CD4-positive, alpha-beta T cell (primary cell): ENCODE measurements at regions not wholly inside any gene's neighbourhood (a gene's known extent, or its start where the extent isn't known, plus 50 kb on each side); places are given as distances from the start of the nearest gene placed in this dataset.

Experiments used
- ATAC-seq: fragments of 200-7000 bp; cut with Tn5 transposase; one replicate; pipeline ENCODE4 v1.10.0; 2022; ENCODE audit warnings: mild to moderate bottlenecking; ENCODE audit not compliant: poor library complexity
- CTCF ChIA-PET: fragments of 350-600 bp; sonication (Branson Sonifier 250); formaldehyde crosslinking; loops from one replicate; lab custom pipeline; 2021; ENCODE audit warnings: antibody characterized with exemption, inconsistent platforms; lab: Charles Lee
- POLR2A ChIA-PET: fragments of 350-600 bp; sonication (Branson Sonifier 250); formaldehyde crosslinking; loops from one replicate; lab custom pipeline; 2021; ENCODE audit warnings: antibody characterized with exemption, inconsistent platforms; lab: Charles Lee
- DNase-seq, 14 experiments: peaks; one replicate each; pipeline ENCODE4 v3.0.0-alpha.2; 2013 to 2020; ENCODE audit warnings: mixed read lengths in 2 of 14
- H3K27ac ChIP-seq, 2 donors: one replicate each; pipeline versions ENCODE4 v1.5.1 to v1.7.0; 2013; ENCODE audit warnings: low read length in 2 of 2, low read depth in 1 of 2, mild to moderate bottlenecking in 1 of 2
- H3K27me3 ChIP-seq, 2 experiments: 1 replicate in 1 of 2; 2 replicates in 1 of 2; pipeline versions ENCODE4 v1.6.1 to v1.7.0; 2013; ENCODE audit warnings: low read length in 2 of 2, control low read depth in 1 of 2, mild to moderate bottlenecking in 1 of 2, moderate library complexity in 1 of 2; ENCODE audit not compliant: insufficient read depth in 2 of 2, control insufficient read depth in 1 of 2
- H3K36me3 ChIP-seq: one replicate; pipeline ENCODE4 v1.6.1; 2013; ENCODE audit warnings: low read length, control low read depth; ENCODE audit not compliant: insufficient read depth
- H3K4me1 ChIP-seq: one replicate; pipeline ENCODE4 v1.6.1; 2013; ENCODE audit warnings: low read length, control low read depth; ENCODE audit not compliant: insufficient read depth
- H3K4me3 ChIP-seq: one replicate; pipeline ENCODE4 v1.5.1; 2013; ENCODE audit warnings: mild to moderate bottlenecking, low read length, moderate library complexity
- H3K9me3 ChIP-seq, 2 experiments: 1 replicate in 1 of 2; 2 replicates in 1 of 2; pipeline versions ENCODE4 v1.6.1 to v1.7.0; 2013; ENCODE audit warnings: low read length in 2 of 2, mild to moderate bottlenecking in 2 of 2, control low read depth in 1 of 2, moderate library complexity in 1 of 2; ENCODE audit not compliant: control insufficient read depth in 1 of 2, insufficient read depth in 1 of 2
- H3K27ac Mint-ChIP-seq: one replicate; pipeline ENCODE4 v1.8.0; 2020; ENCODE audit warnings: mixed read lengths
- H3K27me3 Mint-ChIP-seq: one replicate; pipeline ENCODE4 v1.8.0; 2021; ENCODE audit warnings: mixed read lengths
- H3K36me3 Mint-ChIP-seq: one replicate; pipeline ENCODE4 v1.8.0; 2021; ENCODE audit warnings: low read depth, mixed read lengths
- H3K4me1 Mint-ChIP-seq: one replicate; pipeline ENCODE4 v1.8.0; 2021; ENCODE audit warnings: low read depth, mixed read lengths
- H3K4me3 Mint-ChIP-seq: one replicate; pipeline ENCODE4 v1.8.0; 2020; ENCODE audit warnings: mild to moderate bottlenecking, mixed read lengths
- H3K9me3 Mint-ChIP-seq: one replicate; pipeline ENCODE4 v1.8.0; 2020; ENCODE audit warnings: mixed read lengths
- intact Hi-C, 2 experiments: fragments of 100-400 bp; cut with DNase I in 1 of 2; cut with micrococcal nuclease in 1 of 2; formaldehyde crosslinking; loops; one replicate each; pipeline versions ENCODE4 v1.15.1 to v1.9.0; 2023 to 2025; cut with DNase I, micrococcal nuclease
- TF ChIP-seq, protein P1 (sequence below): fragments of 200-600 bp; IDR thresholded peaks from one replicate; pipeline ENCODE4 v1.8.0; 2022; ENCODE audit warnings: antibody characterized with exemption, mild to moderate bottlenecking

DNA sequence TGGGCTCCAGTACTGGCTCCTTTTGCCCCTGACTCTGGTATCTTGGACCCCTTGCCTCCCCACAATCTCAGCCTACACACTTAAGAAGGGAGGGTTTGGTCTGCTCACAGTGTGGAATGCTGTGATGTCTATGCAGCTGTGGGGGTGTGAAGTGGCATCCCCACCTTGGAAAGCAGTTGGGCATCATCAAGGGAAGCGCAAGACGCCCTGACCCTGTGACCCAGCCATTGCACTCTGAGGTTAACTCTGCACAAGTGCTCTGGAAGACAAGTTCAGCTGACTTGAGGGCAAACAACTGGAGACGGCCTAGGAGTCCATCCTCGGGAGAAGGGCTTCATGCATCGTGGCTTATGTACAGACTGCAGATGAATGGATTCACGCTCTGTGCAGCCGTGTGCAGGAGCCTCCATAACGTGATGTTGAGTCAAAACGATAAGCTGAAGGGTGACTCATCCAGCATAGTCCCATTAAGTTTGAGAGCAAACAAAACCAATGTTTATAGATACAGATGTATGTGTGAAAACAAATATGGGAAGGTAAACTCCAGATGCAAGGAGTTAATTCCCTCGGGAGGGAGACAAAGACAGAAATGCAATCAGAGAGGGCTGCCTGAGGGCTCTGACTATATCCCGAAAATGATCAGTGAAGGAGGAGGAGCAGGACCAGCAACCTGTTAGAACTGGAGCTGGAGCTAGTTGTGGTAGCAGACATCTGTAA lies 86.8 kb downstream of the LSM3 start:
- Mint-ChIP-seq H3K9me3 (no peaks in the 10 kb centered on the region), H3K36me3 (no peaks in the 10 kb centered on the region), H3K27ac (no peak overlapping the region), H3K4me3 (no peak overlapping the region), H3K4me1 (no peaks in the 10 kb centered on the region), H3K27me3 (no peaks in the 10 kb centered on the region)
- DNase-seq (no peak), ATAC-seq (no peak)
- H3K27me3 ChIP-seq, result no peaks in the 10 kb centered on the region
- TF ChIP-seq, protein P1, sequence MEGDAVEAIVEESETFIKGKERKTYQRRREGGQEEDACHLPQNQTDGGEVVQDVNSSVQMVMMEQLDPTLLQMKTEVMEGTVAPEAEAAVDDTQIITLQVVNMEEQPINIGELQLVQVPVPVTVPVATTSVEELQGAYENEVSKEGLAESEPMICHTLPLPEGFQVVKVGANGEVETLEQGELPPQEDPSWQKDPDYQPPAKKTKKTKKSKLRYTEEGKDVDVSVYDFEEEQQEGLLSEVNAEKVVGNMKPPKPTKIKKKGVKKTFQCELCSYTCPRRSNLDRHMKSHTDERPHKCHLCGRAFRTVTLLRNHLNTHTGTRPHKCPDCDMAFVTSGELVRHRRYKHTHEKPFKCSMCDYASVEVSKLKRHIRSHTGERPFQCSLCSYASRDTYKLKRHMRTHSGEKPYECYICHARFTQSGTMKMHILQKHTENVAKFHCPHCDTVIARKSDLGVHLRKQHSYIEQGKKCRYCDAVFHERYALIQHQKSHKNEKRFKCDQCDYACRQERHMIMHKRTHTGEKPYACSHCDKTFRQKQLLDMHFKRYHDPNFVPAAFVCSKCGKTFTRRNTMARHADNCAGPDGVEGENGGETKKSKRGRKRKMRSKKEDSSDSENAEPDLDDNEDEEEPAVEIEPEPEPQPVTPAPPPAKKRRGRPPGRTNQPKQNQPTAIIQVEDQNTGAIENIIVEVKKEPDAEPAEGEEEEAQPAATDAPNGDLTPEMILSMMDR, result no peak
- no peaks in the 10 kb centered on the region for H3K36me3 ChIP-seq
- H3K27ac ChIP-seq, result no peak overlapping the region
- intact Hi-C loops, result no loop called here
- no peaks in the 10 kb centered on the region for H3K9me3 ChIP-seq
- peaks cover 3% of the 10 kb centered on the region for H3K4me1 ChIP-seq
- CTCF ChIA-PET, result no interaction called here
- no peak overlapping the region for H3K4me3 ChIP-seq
- POLR2A ChIA-PET, result no interaction called here

DNA sequence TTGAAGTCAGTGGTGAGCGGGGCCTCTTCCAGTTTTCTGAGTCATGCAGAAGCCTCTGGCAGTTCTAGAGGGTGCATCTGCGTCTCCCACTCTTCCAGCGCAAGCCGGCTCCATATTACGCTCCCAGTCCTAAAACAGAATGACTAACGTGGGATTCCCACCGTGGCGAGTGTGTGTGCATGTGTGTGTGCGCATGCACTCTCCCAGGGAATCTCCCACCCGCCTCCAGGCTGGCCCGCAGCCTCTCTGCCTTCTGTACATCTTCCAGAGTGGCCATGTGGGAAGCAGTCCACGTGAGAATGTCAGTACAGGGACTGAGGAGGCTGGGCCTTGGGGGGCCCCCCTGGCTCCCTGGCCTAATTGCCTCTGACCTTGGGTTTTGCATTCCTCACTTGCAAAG lies 87.7 kb downstream of the LSM3 start:
- Mint-ChIP-seq H3K9me3 (no peaks in the 10 kb centered on the region), H3K4me1 (no peaks in the 10 kb centered on the region), H3K27me3 (no peaks in the 10 kb centered on the region), H3K4me3 (no peak overlapping the region), H3K36me3 (no peaks in the 10 kb centered on the region), H3K27ac (no peak overlapping the region)
- CTCF ChIA-PET, result no interaction called here
- H3K27me3 ChIP-seq, result no peaks in the 10 kb centered on the region
- no peaks in the 10 kb centered on the region for H3K9me3 ChIP-seq
- intact Hi-C loops, result no loop called here
- no peaks in the 10 kb centered on the region for H3K36me3 ChIP-seq
- POLR2A ChIA-PET, result no interaction called here
- TF ChIP-seq, protein P1, result no peak
- no peak for ATAC-seq
- H3K4me1 ChIP-seq, result peaks cover under 1% of the 10 kb centered on the region
- H3K27ac ChIP-seq, result no peak overlapping the region
- no peak overlapping the region for H3K4me3 ChIP-seq
- DNase-seq, result no peak

DNA sequence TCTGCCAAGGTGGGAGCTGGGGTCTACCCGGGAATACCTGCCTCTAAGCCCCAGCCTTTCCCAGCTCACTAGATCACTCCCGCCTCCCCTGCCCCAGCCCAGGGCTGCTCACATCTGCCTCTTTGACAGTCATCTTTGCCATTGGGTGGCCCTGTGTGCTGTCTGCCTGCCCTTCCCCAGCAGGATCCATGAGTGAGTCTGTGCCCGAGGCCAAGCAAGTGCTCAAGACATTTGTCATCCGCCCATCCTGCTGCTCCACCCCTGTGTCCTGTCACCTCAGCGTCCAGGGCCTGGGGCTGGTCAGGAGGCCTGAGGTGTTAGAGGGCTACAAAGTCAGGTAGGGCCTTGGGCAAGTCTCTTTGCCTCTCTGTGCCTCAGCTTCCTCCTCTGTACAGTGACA lies 89.4 kb downstream of the LSM3 start:
- CTCF ChIA-PET, result no interaction called here
- no peak for DNase-seq
- Histone ChIP-seq H3K4me3 (no peak overlapping the region), H3K27ac (no peak overlapping the region), H3K4me1 (no peaks in the 10 kb centered on the region), H3K27me3 (no peaks in the 10 kb centered on the region), H3K36me3 (no peaks in the 10 kb centered on the region), H3K9me3 (no peaks in the 10 kb centered on the region)
- POLR2A ChIA-PET, result no interaction called here
- TF ChIP-seq, protein P1, result no peak
- H3K36me3 Mint-ChIP-seq, result no peaks in the 10 kb centered on the region
- H3K9me3 Mint-ChIP-seq, result no peaks in the 10 kb centered on the region
- H3K4me1 Mint-ChIP-seq, result no peaks in the 10 kb centered on the region
- no peak for ATAC-seq
- intact Hi-C loops, result no loop called here
- H3K4me3 Mint-ChIP-seq, result no peak overlapping the region
- no peaks in the 10 kb centered on the region for H3K27me3 Mint-ChIP-seq
- H3K27ac Mint-ChIP-seq, result no peak overlapping the region
